Activated naive CD4-positive, alpha-beta T cell treated with anti-CD3 and anti-CD28 coated beads, Interleukin-2, amount 50 U/mL, for 72 hours (primary cell): ENCODE measurements at regions not wholly inside any gene's neighbourhood (a gene's known extent, or its start where the extent isn't known, plus 50 kb on each side); places are given as distances from the start of the nearest gene placed in this dataset.
"Not testable (repeated sequence)": the region's sequence is repeated elsewhere in the genome, so short reads cannot be mapped to it uniquely, and the experiment has no call there.

Experiments
- ATAC-seq, 2 donors: fragments of 150-1000 bp; cut with Tn5 transposase; 2 replicates each; pipeline ENCODE4 v1.10.0; 2021; ENCODE audit warnings: mild to moderate bottlenecking in 2 of 2, moderate library complexity in 2 of 2
- DNase-seq, 2 donors: peaks; one replicate each; pipeline ENCODE4 v3.0.0; 2021 to 2022; ENCODE audit warnings: low spot score in 2 of 2
- H3K27ac Mint-ChIP-seq, 2 donors: one replicate each; pipeline ENCODE4 v1.8.0; 2022; ENCODE audit warnings: mild to moderate bottlenecking in 2 of 2, mixed read lengths in 2 of 2
- H3K36me3 Mint-ChIP-seq, 2 donors: one replicate each; pipeline ENCODE4 v1.8.0; 2022; ENCODE audit warnings: mixed read lengths in 2 of 2
- H3K9me3 Mint-ChIP-seq, 2 donors: one replicate each; pipeline ENCODE4 v1.8.0; 2022; ENCODE audit warnings: mixed read lengths in 2 of 2

GRCh38 chr5:74454263-74455030 lies 186.1 kb downstream of the ENC1 start:
- Mint-ChIP-seq H3K9me3 (no peaks in the 10 kb centered on the region), H3K36me3 (no peaks in the 10 kb centered on the region), H3K27ac (no peak overlapping the region)
- ATAC-seq (no peak), DNase-seq (no peak)

DNA sequence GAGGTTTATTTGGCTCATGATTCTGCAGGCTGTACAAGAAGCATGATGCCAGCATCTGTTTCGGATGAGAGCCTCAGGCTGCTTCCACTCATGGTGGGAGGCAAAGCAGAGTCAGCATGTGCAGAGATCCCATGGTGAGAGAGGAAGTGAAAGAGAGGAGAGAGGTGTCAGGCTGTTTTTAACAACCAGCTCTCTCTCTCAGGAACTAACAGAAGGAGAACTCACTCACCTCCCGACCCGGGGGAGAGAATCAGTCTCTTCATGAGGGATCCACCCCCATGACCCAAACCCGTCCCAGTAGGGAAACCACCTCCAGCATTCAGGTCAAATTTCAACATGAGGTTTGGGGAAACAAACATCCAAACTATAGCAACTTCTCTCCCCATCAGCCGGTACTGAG lies 187.7 kb downstream of the ENC1 start:
- Mint-ChIP-seq H3K36me3 (no peaks in the 10 kb centered on the region), H3K9me3 (no peaks in the 10 kb centered on the region), H3K27ac (no peak overlapping the region)
- DNase-seq: no peak
- no peak for ATAC-seq

DNA sequence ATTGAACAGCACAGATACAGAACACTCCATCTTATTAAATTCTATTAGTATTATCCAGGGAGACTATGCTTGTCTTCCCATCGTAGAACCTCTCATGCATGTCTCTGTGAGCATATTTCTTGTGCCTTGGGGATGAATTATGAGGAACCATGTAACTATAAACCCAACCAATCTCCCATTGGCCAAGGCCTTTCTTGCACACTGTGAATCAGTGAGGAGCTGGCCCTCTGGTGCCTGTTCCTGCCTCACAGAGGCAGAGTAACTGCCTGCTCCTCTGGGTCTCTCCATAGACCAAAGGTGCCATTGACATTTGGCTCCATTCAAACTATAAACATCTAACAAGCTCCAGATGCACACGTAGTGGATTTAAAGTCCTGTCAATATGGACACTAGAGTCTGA lies 190.4 kb downstream of the ENC1 start:
- ATAC-seq (no peak), DNase-seq (no peak)
- Mint-ChIP-seq H3K36me3 (no peaks in the 10 kb centered on the region), H3K9me3 (no peaks in the 10 kb centered on the region), H3K27ac (no peak overlapping the region)

DNA sequence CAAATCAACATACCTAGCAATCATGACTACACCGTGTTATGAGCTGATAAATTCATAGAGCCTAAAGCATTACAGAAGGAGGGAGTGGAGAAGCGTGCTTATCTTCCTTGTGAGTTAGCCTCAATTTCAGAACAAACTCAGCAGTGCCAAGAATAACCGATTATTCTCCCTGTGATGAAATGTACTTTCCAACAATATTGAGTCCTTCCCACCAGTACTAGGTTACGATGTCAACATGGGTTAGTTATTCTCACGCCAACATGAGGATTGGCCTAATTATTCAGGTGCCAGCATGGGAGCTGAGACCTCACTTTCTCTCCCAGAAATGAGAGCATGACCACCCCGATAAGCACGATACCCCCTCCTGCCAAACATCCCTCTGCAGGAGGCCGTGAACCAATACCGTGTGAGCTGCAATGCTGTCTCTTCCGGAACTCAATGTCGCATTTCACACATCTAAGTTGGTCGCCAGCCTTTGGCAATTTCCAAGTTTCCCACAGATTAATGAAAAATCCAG lies 193.7 kb downstream of the ENC1 start:
- no peaks in the 10 kb centered on the region for H3K9me3 Mint-ChIP-seq
- H3K36me3 Mint-ChIP-seq: no peaks in the 10 kb centered on the region
- no peak for DNase-seq
- no peak overlapping the region for H3K27ac Mint-ChIP-seq
- no peak for ATAC-seq

DNA sequence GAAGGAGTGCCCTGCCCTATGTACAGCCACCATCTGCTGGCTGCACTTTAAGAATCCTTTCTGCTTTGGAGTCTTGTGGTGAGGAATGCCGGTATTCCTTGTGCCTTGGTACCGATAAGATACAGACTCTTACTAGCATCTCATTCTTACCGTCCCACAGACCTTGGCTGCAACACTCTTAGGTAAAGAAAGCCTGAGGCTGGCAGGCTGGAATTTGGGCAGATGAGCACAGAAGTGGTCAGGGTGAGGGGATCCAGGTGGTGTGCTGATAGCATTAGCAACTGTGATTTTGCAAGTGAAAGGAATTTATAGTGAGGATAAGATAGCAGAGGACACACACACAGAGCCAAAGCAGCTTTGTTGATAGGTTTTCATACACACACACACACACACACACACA lies 198.1 kb downstream of the ENC1 start:
- no peak for ATAC-seq
- Mint-ChIP-seq H3K27ac (no peak overlapping the region), H3K36me3 (no peaks in the 10 kb centered on the region), H3K9me3 (no peaks in the 10 kb centered on the region)
- no peak for DNase-seq

- DNase-seq (no peak), ATAC-seq (no peak)
- Mint-ChIP-seq H3K36me3 (no peaks in the 10 kb centered on the region), H3K27ac (no peak overlapping the region), H3K9me3 (no peaks in the 10 kb centered on the region)
Measured at GRCh38 chr5:74441616-74442015, 198.9 kb downstream of the ENC1 start.

DNA sequence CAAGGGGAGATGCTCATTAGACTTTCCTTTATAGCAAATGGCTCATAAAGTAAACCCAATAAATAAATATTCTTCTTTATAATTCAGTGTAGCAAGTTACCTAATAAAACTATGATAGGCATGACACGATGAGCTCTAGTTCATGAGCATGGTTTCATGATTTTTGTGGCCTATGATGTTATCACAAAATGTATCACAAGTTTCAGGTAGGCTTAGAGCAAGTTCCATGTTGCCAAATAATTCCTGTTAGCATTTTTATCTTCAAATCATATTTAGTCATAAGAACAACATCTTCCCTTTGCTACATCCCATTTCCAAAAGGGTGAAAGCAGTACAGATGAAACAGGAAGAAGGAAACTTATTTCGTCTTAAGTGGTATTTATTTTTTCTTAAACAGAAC lies 200.2 kb downstream of the ENC1 start:
- Mint-ChIP-seq H3K36me3 (no peaks in the 10 kb centered on the region), H3K27ac (no peak overlapping the region), H3K9me3 (peaks cover 0 to 5% of the 10 kb centered on the region in 2 donors)
- DNase-seq (no peak), ATAC-seq (no peak)

- not testable (repeated sequence) for H3K36me3 Mint-ChIP-seq, ATAC-seq, H3K27ac Mint-ChIP-seq, H3K9me3 Mint-ChIP-seq, DNase-seq
Measured at GRCh38 chr5:74437870-74438269, 202.7 kb downstream of the ENC1 start.

DNA sequence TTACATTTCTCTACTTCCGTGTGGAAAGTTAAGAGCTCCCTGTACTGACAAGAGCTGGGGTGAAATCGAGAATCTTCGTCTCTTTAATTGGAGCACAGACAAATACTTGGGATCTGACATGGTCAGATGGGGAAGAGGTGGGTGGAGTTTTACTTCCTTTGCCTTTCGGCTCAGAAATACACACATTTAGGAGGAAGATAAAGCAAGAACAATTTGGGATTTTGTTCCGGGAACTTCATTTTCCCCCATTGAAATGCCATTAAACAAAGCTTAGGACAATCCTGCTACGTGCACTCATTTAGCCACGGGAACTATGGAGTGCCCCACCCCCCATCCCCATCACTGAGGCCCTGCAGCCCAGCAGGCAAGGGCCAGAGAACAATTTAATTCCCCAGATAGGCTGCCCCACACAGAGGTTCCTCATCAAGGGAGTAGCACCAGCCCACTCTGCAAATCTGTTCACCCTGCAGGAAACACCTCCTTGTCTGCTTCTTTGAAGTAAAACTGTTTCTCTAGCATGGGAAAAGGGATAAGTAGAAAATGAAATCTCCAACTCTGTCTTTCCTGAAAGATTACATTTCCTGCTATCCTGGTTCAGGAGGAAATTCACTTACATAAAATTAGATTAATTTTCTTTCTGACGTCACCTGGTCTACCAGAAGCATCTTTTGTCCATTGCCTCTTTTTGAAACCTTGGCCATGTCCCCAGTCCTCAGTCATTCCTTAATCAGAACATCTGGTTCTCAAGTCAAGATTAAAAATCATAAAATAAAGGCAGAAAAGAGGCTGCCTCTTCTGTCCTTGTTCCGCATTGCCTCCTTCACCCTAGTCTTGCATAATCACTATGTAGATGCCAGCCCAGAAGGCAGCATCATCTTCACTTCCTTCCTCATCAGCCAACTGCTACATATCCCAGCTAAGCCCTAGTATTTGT lies 206.4 kb downstream of the ENC1 start:
- ATAC-seq (no peak), DNase-seq (no peak)
- H3K27ac Mint-ChIP-seq: no peak overlapping the region
- peaks cover 0 to 9% of the 10 kb centered on the region in 2 donors for H3K9me3 Mint-ChIP-seq
- no peaks in the 10 kb centered on the region for H3K36me3 Mint-ChIP-seq

GRCh38 chr5:74433255-74433895 lies 207.2 kb downstream of the ENC1 start:
- ATAC-seq (no peak), DNase-seq (no peak)
- H3K9me3 Mint-ChIP-seq: peaks cover 0 to 9% of the 10 kb centered on the region in 2 donors
- H3K27ac Mint-ChIP-seq: no peak overlapping the region
- H3K36me3 Mint-ChIP-seq: no peaks in the 10 kb centered on the region

DNA sequence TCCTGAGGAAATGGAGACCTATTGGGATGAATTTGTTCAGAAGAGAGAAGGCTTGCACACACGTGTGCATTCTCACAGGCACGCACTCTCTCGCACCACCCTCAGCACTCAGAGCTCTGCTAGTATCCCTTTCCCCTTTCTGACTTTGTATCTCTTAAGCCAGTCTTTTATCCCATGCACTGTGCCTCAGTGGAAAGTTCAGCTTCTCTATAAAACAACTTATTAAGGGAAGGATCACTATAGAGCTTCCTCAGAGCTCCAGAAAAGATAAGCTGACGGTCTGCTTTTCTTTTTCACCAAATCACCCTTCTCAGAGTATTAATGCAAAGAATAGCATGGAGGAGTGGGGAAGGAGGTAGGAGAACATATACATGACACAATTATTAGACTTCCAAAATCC lies 207.8 kb downstream of the ENC1 start:
- no peak for ATAC-seq
- no peak for DNase-seq
- no peak overlapping the region for H3K27ac Mint-ChIP-seq
- no peaks in the 10 kb centered on the region for H3K36me3 Mint-ChIP-seq
- peaks cover 0 to 9% of the 10 kb centered on the region in 2 donors for H3K9me3 Mint-ChIP-seq

DNA sequence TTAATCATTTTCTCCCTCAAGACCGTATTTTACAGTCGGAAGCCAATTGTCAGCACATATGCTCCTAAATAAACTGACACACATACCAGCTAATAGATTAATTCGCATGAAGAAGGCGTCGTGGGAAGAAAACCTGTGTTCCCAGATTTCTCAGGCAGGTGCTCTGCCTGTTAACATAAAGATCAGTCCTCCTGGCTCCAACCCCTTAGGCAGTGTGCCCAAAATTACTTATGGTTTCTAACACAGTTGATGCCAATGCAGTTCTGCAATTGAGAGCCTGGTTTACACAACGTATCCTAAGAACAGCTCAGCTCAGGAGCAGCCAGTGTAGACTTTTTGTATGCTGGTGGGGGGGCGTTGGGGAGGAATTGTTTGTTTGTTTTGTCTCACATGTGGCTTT lies 208.3 kb downstream of the ENC1 start:
- H3K36me3 Mint-ChIP-seq: no peaks in the 10 kb centered on the region
- H3K9me3 Mint-ChIP-seq: peaks cover 0 to 9% of the 10 kb centered on the region in 2 donors
- ATAC-seq: no peak
- DNase-seq: no peak
- H3K27ac Mint-ChIP-seq: no peak overlapping the region

DNA sequence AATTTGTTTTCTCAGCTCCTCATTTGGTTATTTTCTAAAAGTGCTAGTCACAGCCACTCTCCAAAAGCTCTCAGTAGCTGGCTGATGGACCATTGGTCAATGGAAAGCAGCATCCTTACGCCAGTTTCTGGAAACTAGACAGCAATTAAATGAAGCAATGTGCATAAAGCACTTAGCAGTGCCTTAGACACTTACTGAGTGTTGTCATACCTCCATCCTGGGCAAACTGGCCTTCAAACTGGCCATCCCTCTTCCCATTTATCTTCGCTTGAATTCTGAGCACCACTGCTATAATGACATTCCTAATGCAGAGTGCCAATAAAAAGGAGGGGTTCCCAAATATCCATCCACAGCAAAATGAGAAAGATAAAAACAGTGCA lies 209.2 kb downstream of the ENC1 start:
- no peak for DNase-seq
- ATAC-seq: no peak
- peaks cover 0 to 6% of the 10 kb centered on the region in 2 donors for H3K9me3 Mint-ChIP-seq
- no peaks in the 10 kb centered on the region for H3K36me3 Mint-ChIP-seq
- no peak overlapping the region for H3K27ac Mint-ChIP-seq

DNA sequence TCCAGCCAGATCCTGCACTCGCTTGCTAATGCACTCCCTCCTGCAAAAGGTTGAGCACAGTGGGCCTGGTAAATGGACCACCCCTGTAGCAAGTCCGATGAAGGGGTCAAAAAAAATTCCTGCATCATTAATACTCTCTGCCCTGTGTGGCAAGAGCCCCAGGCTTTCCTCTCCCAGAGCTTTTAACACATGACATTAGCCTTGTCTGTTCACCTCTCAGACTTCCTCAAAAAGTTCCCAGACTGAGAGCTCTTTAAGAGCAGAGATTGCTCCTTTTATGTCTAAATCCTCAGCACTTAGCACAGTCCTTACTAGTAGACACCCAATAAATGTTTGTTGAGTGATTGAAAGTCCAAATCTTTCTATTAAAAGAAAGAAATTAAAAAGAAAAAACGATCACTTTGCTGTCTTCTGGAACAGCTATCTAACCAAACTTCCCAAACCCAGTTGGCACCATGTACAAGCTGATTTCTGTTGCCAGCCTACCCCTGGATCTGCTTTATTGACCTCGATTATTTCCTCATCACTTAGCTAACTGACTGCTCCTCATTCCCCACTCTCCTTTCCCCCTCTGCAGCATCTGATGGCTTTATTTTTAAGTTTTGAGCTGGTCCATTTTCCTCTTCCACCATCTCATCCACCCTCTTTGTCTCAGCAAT lies 209.8 kb downstream of the ENC1 start:
- H3K36me3 Mint-ChIP-seq: no peaks in the 10 kb centered on the region
- DNase-seq (no peak), ATAC-seq (no peak)
- no peak overlapping the region for H3K27ac Mint-ChIP-seq
- peaks cover 0 to 4% of the 10 kb centered on the region in 2 donors for H3K9me3 Mint-ChIP-seq

- no peak for ATAC-seq
- no peak overlapping the region for H3K27ac Mint-ChIP-seq
- H3K36me3 Mint-ChIP-seq: no peaks in the 10 kb centered on the region
Measured at GRCh38 chr5:74429495-74429894, 211.0 kb downstream of the ENC1 start.

GRCh38 chr5:74428876-74429275 lies 211.7 kb downstream of the ENC1 start:
- Mint-ChIP-seq H3K27ac (no peak overlapping the region), H3K36me3 (no peaks in the 10 kb centered on the region), H3K9me3 (no peaks in the 10 kb centered on the region)
- no peak for DNase-seq
- ATAC-seq: no peak

More at GRCh38 chr5:74429495-74429894, 211.0 kb downstream of the ENC1 start:
- no peaks in the 10 kb centered on the region for H3K9me3 Mint-ChIP-seq
- DNase-seq: no peak

GRCh38 chr5:74428275-74428674 lies 212.3 kb downstream of the ENC1 start:
- no peaks in the 10 kb centered on the region for H3K36me3 Mint-ChIP-seq
- no peak overlapping the region for H3K27ac Mint-ChIP-seq
- DNase-seq (no peak), ATAC-seq (no peak)
- H3K9me3 Mint-ChIP-seq: no peaks in the 10 kb centered on the region
